ENCODE measurements at regions not wholly inside any gene's neighbourhood (a gene's known extent, or its start where the extent isn't known, plus 50 kb on each side); places are given as distances from the start of the nearest gene placed in this dataset.

DNA sequence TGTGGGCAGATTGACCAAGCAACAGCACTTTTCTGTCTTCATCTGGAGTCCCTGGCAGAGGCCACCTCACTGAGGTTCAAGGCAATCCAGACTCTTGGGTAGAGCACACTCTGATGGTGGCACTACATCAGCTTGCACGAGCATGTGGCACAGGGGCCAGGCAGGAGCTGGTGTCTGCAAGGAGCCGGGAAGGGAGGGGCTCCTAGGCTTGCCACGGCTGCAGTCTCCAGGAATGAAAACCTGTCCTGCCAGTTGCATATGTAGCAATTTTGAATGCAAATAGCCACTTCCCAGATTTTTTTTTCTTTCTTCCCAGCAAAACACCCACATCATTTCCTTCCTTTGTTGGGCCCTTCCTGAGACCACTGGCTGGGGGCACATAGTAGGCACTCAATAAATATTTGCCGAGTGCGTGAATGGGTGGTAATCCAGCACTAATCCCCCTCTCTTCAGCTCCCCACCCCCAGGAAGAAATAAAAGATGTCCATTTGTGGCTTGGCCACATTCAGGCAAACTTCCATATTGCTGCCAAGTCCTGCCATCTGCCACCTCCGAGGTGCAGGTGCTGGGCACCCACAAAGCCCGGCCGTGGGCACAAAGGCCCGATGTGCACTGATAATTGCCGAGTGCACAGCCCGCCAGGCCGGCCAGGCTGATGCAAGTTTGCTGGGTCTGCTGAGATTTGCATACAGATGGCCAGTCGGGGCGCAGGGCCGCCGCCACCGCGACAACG is 72.4 kb downstream of the MYCN start:
- TF ChIP-seq, protein P1, sequence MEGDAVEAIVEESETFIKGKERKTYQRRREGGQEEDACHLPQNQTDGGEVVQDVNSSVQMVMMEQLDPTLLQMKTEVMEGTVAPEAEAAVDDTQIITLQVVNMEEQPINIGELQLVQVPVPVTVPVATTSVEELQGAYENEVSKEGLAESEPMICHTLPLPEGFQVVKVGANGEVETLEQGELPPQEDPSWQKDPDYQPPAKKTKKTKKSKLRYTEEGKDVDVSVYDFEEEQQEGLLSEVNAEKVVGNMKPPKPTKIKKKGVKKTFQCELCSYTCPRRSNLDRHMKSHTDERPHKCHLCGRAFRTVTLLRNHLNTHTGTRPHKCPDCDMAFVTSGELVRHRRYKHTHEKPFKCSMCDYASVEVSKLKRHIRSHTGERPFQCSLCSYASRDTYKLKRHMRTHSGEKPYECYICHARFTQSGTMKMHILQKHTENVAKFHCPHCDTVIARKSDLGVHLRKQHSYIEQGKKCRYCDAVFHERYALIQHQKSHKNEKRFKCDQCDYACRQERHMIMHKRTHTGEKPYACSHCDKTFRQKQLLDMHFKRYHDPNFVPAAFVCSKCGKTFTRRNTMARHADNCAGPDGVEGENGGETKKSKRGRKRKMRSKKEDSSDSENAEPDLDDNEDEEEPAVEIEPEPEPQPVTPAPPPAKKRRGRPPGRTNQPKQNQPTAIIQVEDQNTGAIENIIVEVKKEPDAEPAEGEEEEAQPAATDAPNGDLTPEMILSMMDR (IDR thresholded peaks at IDR 0.05; ENCODE audit: low read length) = no peak
- no peak for TF ChIP-seq EZH2 (IDR thresholded peaks at IDR 0.05; ENCODE audit: borderline replicate concordance, low read length)
